ENCODE measurements at regions not wholly inside any gene's neighbourhood (a gene's known extent, or its start where the extent isn't known, plus 50 kb on each side); places are given as distances from the start of the nearest gene placed in this dataset.

DNA sequence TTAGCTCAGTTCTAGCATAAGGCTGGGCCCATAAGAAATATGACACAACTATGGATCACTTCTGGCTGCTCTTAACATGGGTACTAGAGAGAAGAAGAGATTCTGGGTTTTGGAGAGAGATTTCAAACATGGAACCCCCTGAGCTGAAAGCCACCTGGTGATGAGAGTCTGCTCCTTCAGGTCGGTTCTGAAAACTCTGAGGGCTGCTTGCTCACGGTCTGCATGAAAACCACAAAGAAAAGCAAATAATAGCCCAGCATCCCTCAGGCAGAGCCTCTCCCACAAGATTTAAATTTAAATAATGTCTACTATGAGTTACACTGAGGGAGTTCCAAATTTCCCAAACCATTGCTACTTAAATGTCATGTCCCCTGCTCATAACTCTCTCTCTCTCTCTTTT is 301.5 kb downstream of the BMP7 start:
- TF ChIP-seq, protein P1, sequence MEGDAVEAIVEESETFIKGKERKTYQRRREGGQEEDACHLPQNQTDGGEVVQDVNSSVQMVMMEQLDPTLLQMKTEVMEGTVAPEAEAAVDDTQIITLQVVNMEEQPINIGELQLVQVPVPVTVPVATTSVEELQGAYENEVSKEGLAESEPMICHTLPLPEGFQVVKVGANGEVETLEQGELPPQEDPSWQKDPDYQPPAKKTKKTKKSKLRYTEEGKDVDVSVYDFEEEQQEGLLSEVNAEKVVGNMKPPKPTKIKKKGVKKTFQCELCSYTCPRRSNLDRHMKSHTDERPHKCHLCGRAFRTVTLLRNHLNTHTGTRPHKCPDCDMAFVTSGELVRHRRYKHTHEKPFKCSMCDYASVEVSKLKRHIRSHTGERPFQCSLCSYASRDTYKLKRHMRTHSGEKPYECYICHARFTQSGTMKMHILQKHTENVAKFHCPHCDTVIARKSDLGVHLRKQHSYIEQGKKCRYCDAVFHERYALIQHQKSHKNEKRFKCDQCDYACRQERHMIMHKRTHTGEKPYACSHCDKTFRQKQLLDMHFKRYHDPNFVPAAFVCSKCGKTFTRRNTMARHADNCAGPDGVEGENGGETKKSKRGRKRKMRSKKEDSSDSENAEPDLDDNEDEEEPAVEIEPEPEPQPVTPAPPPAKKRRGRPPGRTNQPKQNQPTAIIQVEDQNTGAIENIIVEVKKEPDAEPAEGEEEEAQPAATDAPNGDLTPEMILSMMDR (conservative IDR thresholded peaks at IDR 0.05; ENCODE audit: low read depth, low read length): no peak
- no peak overlapping the region for H3K4me3 ChIP-seq (ENCODE audit: low read length)
- DNase-seq (ENCODE audit: low read depth): no peak

DNA sequence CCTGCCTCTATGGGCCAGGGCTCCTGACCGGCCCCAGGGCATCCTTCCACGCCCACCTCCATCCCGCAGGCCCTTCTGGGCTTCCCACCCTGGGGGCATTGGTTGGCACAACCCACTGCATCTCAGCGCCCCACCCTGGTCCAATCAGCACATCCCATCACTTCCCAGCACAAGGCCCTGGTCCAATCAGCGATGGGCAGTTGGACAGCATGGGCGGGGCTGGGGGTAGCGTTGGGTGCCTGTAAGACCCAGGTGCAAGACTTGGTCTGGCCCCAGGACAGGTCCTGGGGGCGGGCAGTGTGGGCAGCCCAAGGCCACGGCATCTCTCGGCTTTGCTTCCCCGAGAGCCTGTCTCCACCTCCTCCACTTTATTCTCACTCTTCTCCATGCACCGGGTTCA is 298.5 kb downstream of the BMP7 start:
- H3K4me3 ChIP-seq (ENCODE audit: low read length): no peak overlapping the region
- TF ChIP-seq, protein P1 (conservative IDR thresholded peaks at IDR 0.05; ENCODE audit: low read depth, low read length): no peak

GRCh38 chr20:56968376-56969048 is 297.9 kb downstream of the BMP7 start:
- no peak for DNase-seq (ENCODE audit: low read depth)
- H3K4me3 ChIP-seq (ENCODE audit: low read length): no peak overlapping the region
- TF ChIP-seq, protein P1 (conservative IDR thresholded peaks at IDR 0.05; ENCODE audit: low read depth, low read length): no peak

More for the DNA sequence above, 298.5 kb downstream of the BMP7 start:
- DNase-seq (ENCODE audit: low read depth): no peak

GRCh38 chr20:56974499-56975250 is 291.8 kb downstream of the BMP7 start:
- TF ChIP-seq, protein P1 (conservative IDR thresholded peaks at IDR 0.05; ENCODE audit: low read depth, low read length): peak; percentile 53
- no peak for DNase-seq (ENCODE audit: low read depth)
- H3K4me3 ChIP-seq (ENCODE audit: low read length): no peak overlapping the region

- TF ChIP-seq, protein P1 (conservative IDR thresholded peaks at IDR 0.05; ENCODE audit: low read depth, low read length): no peak
- DNase-seq (ENCODE audit: low read depth): no peak
Observed at GRCh38 chr20:56975838-56976237, 290.6 kb downstream of the BMP7 start.

GRCh38 chr20:56976336-56976735 is 290.1 kb downstream of the BMP7 start:
- TF ChIP-seq, protein P1 (conservative IDR thresholded peaks at IDR 0.05; ENCODE audit: low read depth, low read length): no peak
- DNase-seq (ENCODE audit: low read depth): no peak
- no peak overlapping the region for H3K4me3 ChIP-seq (ENCODE audit: low read length)

More at GRCh38 chr20:56975838-56976237, 290.6 kb downstream of the BMP7 start:
- H3K4me3 ChIP-seq (ENCODE audit: low read length): no peak overlapping the region

- TF ChIP-seq, protein P1 (conservative IDR thresholded peaks at IDR 0.05; ENCODE audit: low read depth, low read length): no peak
- no peak for DNase-seq (ENCODE audit: low read depth)
- H3K4me3 ChIP-seq (ENCODE audit: low read length): no peak overlapping the region
Observed at GRCh38 chr20:56978475-56978874, 288.0 kb downstream of the BMP7 start.

Measured in retinal pigment epithelial cell (primary cell).